SJCRH30 (cell line): ENCODE measurements at regions not wholly inside any gene's neighbourhood (a gene's known extent, or its start where the extent isn't known, plus 50 kb on each side); places are given as distances from the start of the nearest gene placed in this dataset.

Source experiments
- DNase-seq, 2 experiments: peaks; one replicate each; pipeline ENCODE4 v3.0.0-alpha.2; 2015 to 2020
- H3K27ac ChIP-seq: fragments of 250-450 bp; sonication (Bioruptor Pico); 2 replicates; pipeline ENCODE4 v1.5.1; 2020; ENCODE audit warnings: mild to moderate bottlenecking, moderate library complexity
- H3K27me3 ChIP-seq: fragments of 250-450 bp; sonication (Bioruptor Pico); 2 replicates; pipeline ENCODE4 v1.5.1; 2020; ENCODE audit warnings: mild to moderate bottlenecking, moderate library complexity
- H3K36me3 ChIP-seq: fragments of 250-450 bp; sonication (Bioruptor Pico); 2 replicates; pipeline ENCODE4 v1.5.1; 2020; ENCODE audit warnings: mild to moderate bottlenecking, moderate library complexity
- H3K4me1 ChIP-seq: fragments of 250-450 bp; sonication (Bioruptor Pico); 2 replicates; pipeline ENCODE4 v1.5.1; 2020; ENCODE audit warnings: mild to moderate bottlenecking, moderate library complexity
- H3K4me3 ChIP-seq: fragments of 250-450 bp; sonication (Bioruptor Pico); 2 replicates; pipeline ENCODE4 v1.5.1; 2020; ENCODE audit warnings: mild to moderate bottlenecking, moderate library complexity
- H3K9me3 ChIP-seq: fragments of 250-450 bp; sonication (Bioruptor Pico); replicated peaks from 2 replicates; pipeline ENCODE4 v1.5.1; 2020; ENCODE audit warnings: mild to moderate bottlenecking, moderate library complexity

- DNase-seq: no peak
- Histone ChIP-seq H3K9me3 (no peaks in the 10 kb centered on the region), H3K4me1 (no peaks in the 10 kb centered on the region; the same call in 1 of the 2 replicates), H3K4me3 (no peak overlapping the region), H3K36me3 (no peaks in the 10 kb centered on the region), H3K27ac (no peak overlapping the region), H3K27me3 (no peaks in the 10 kb centered on the region; the same call in 1 of the 2 replicates)
Observed at GRCh38 chr10:78264361-78264760, 230.7 kb downstream of the RPS24 start.

- no peaks in the 10 kb centered on the region for H3K9me3 ChIP-seq
- DNase-seq: peak in 1 of 2 experiments; percentile 26
- no peaks in the 10 kb centered on the region for H3K36me3 ChIP-seq
- H3K27ac ChIP-seq: no peak overlapping the region
- H3K4me1 ChIP-seq: no peaks in the 10 kb centered on the region; the same call in 1 of the 2 replicates
- H3K4me3 ChIP-seq: no peak overlapping the region
- H3K27me3 ChIP-seq: no peaks in the 10 kb centered on the region
Observed at GRCh38 chr10:78266741-78267469, 233.2 kb downstream of the RPS24 start.

- DNase-seq: no peak
- Histone ChIP-seq H3K27me3 (no peaks in the 10 kb centered on the region), H3K4me3 (no peak overlapping the region), H3K9me3 (no peaks in the 10 kb centered on the region), H3K36me3 (no peaks in the 10 kb centered on the region), H3K27ac (no peak overlapping the region), H3K4me1 (no peaks in the 10 kb centered on the region; the same call in 1 of the 2 replicates)
Observed at GRCh38 chr10:78267598-78267997, 233.9 kb downstream of the RPS24 start.

- DNase-seq: peak; percentile 27 to 52
- no peaks in the 10 kb centered on the region for H3K27me3 ChIP-seq
- H3K36me3 ChIP-seq: no peaks in the 10 kb centered on the region
- H3K4me1 ChIP-seq: no peaks in the 10 kb centered on the region; the same call in 1 of the 2 replicates
- no peaks in the 10 kb centered on the region for H3K9me3 ChIP-seq
- no peak overlapping the region for H3K27ac ChIP-seq
- no peak overlapping the region for H3K4me3 ChIP-seq
Observed at GRCh38 chr10:78269060-78269459, 235.4 kb downstream of the RPS24 start.

GRCh38 chr10:78272329-78272728 is 238.7 kb downstream of the RPS24 start:
- no peaks in the 10 kb centered on the region for H3K9me3 ChIP-seq
- no peaks in the 10 kb centered on the region for H3K27me3 ChIP-seq
- no peaks in the 10 kb centered on the region; the same call in 1 of the 2 replicates for H3K4me1 ChIP-seq
- H3K36me3 ChIP-seq: no peaks in the 10 kb centered on the region
- no peak overlapping the region for H3K4me3 ChIP-seq
- no peak overlapping the region for H3K27ac ChIP-seq
- DNase-seq: no peak

- no peaks in the 10 kb centered on the region; the same call in 1 of the 2 replicates for H3K4me1 ChIP-seq
- no peaks in the 10 kb centered on the region for H3K36me3 ChIP-seq
- no peak overlapping the region for H3K27ac ChIP-seq
- H3K4me3 ChIP-seq: no peak overlapping the region
- H3K27me3 ChIP-seq: no peaks in the 10 kb centered on the region
- no peak for DNase-seq
- H3K9me3 ChIP-seq: no peaks in the 10 kb centered on the region
Observed at GRCh38 chr10:78274491-78274890, 240.8 kb downstream of the RPS24 start.

- H3K27ac ChIP-seq: no peak overlapping the region
- H3K9me3 ChIP-seq: no peaks in the 10 kb centered on the region
- no peak for DNase-seq
- no peaks in the 10 kb centered on the region for H3K4me1 ChIP-seq
- H3K36me3 ChIP-seq: no peaks in the 10 kb centered on the region
- no peak overlapping the region for H3K4me3 ChIP-seq
- no peaks in the 10 kb centered on the region for H3K27me3 ChIP-seq
Observed at GRCh38 chr10:78276139-78276538, 242.5 kb downstream of the RPS24 start.

GRCh38 chr10:78277314-78278057 is 243.8 kb downstream of the RPS24 start:
- Histone ChIP-seq H3K4me1 (no peaks in the 10 kb centered on the region), H3K27me3 (no peaks in the 10 kb centered on the region)

GRCh38 chr10:78278058-78278404 is 244.4 kb downstream of the RPS24 start:
- Histone ChIP-seq H3K27ac (no peak overlapping the region), H3K36me3 (no peaks in the 10 kb centered on the region), H3K4me1 (no peaks in the 10 kb centered on the region), H3K4me3 (no peak overlapping the region), H3K27me3 (no peaks in the 10 kb centered on the region), H3K9me3 (no peaks in the 10 kb centered on the region)
- DNase-seq: no peak

More at GRCh38 chr10:78277314-78278057, 243.8 kb downstream of the RPS24 start:
- DNase-seq: no peak
- Histone ChIP-seq H3K36me3 (no peaks in the 10 kb centered on the region), H3K4me3 (no peak overlapping the region), H3K9me3 (no peaks in the 10 kb centered on the region), H3K27ac (no peak overlapping the region)

- no peak overlapping the region for H3K27ac ChIP-seq
- H3K4me3 ChIP-seq: no peak overlapping the region
- no peaks in the 10 kb centered on the region for H3K9me3 ChIP-seq
- no peaks in the 10 kb centered on the region for H3K27me3 ChIP-seq
- no peaks in the 10 kb centered on the region for H3K36me3 ChIP-seq
- H3K4me1 ChIP-seq: no peaks in the 10 kb centered on the region
- no peak for DNase-seq
Observed at GRCh38 chr10:78279756-78280155, 246.1 kb downstream of the RPS24 start.

GRCh38 chr10:78280604-78281003 is 246.9 kb downstream of the RPS24 start:
- no peak overlapping the region for H3K27ac ChIP-seq
- no peak for DNase-seq
- H3K36me3 ChIP-seq: no peaks in the 10 kb centered on the region
- H3K9me3 ChIP-seq: no peaks in the 10 kb centered on the region
- H3K4me1 ChIP-seq: no peaks in the 10 kb centered on the region
- no peaks in the 10 kb centered on the region for H3K27me3 ChIP-seq
- H3K4me3 ChIP-seq: no peak overlapping the region

GRCh38 chr10:78281627-78282026 is 248.0 kb downstream of the RPS24 start:
- Histone ChIP-seq H3K4me1 (no peaks in the 10 kb centered on the region), H3K9me3 (no peaks in the 10 kb centered on the region), H3K27ac (no peak overlapping the region), H3K4me3 (no peak overlapping the region), H3K36me3 (no peaks in the 10 kb centered on the region), H3K27me3 (no peaks in the 10 kb centered on the region)
- no peak for DNase-seq

GRCh38 chr10:78283069-78283682 is 249.5 kb downstream of the RPS24 start:
- Histone ChIP-seq H3K4me3 (no peak overlapping the region), H3K27ac (no peak overlapping the region), H3K36me3 (no peaks in the 10 kb centered on the region), H3K27me3 (no peaks in the 10 kb centered on the region), H3K4me1 (no peaks in the 10 kb centered on the region), H3K9me3 (no peaks in the 10 kb centered on the region)
- no peak for DNase-seq

GRCh38 chr10:78284381-78284780 is 250.7 kb downstream of the RPS24 start:
- H3K36me3 ChIP-seq: no peaks in the 10 kb centered on the region
- no peaks in the 10 kb centered on the region for H3K27me3 ChIP-seq
- H3K27ac ChIP-seq: no peak overlapping the region
- no peaks in the 10 kb centered on the region for H3K9me3 ChIP-seq
- H3K4me1 ChIP-seq: no peaks in the 10 kb centered on the region
- no peak overlapping the region for H3K4me3 ChIP-seq
- no peak for DNase-seq

- no peaks in the 10 kb centered on the region for H3K9me3 ChIP-seq
- H3K4me3 ChIP-seq: no peak overlapping the region
- no peaks in the 10 kb centered on the region for H3K36me3 ChIP-seq
- no peak for DNase-seq
- no peak overlapping the region for H3K27ac ChIP-seq
- H3K27me3 ChIP-seq: no peaks in the 10 kb centered on the region
- no peaks in the 10 kb centered on the region for H3K4me1 ChIP-seq
Observed at GRCh38 chr10:78285226-78285625, 251.6 kb downstream of the RPS24 start.
